Stomach (tissue), 8 donors: ENCODE measurements at regions not wholly inside any gene's neighbourhood (a gene's known extent, or its start where the extent isn't known, plus 50 kb on each side); places are given as distances from the start of the nearest gene placed in this dataset.

ENCODE experiments used
- DNase-seq, 2 donors: peaks; one replicate each; pipeline versions ENCODE4 v3.0.0 to v3.0.0-alpha.2; 2013 to 2019
- H3K27ac ChIP-seq, 5 donors: fragments of 200-600 bp in 4 of 5; sonication (generic) in 4 of 5; one replicate each; pipeline ENCODE4 v1.5.1; 2013 to 2019; ENCODE audit warnings: mild to moderate bottlenecking in 1 of 5, moderate library complexity in 1 of 5
- H3K27me3 ChIP-seq, 3 donors: fragments of 200-600 bp; sonication (generic); one replicate each; pipeline ENCODE4 v1.5.1; 2017 to 2019; ENCODE audit warnings: mixed run types in 1 of 3
- H3K36me3 ChIP-seq, 4 donors: fragments of 200-600 bp; sonication (generic); 1 replicate in 3 of 4; 2 replicates in 1 of 4; pipeline ENCODE4 v1.5.1; 2016 to 2019
- H3K4me1 ChIP-seq, 4 donors: fragments of 200-600 bp; sonication (generic); one replicate each; pipeline ENCODE4 v1.5.1; 2016 to 2019
- H3K4me3 ChIP-seq, 4 donors: fragments of 200-600 bp; sonication (generic) in 3 of 4; one replicate each; pipeline ENCODE4 v1.5.1; 2016 to 2019; ENCODE audit warnings: mild to moderate bottlenecking in 1 of 4
- H3K9me3 ChIP-seq, 4 donors: fragments of 200-600 bp; sonication (generic); one replicate each; pipeline ENCODE4 v1.5.1; 2016 to 2019
- EP300 ChIP-seq: sonication (generic); formaldehyde crosslinking; IDR thresholded peaks from one replicate; pipeline ENCODE4 v1.6.1; 2017; ENCODE audit warnings: antibody characterized with exemption
- POLR2A ChIP-seq, 4 donors: fragments of 450-650 bp; IDR thresholded peaks; one replicate each; pipeline ENCODE4 v1.6.1; 2016; ENCODE audit warnings: antibody characterized with exemption in 4 of 4, control low read depth in 2 of 4, mild to moderate bottlenecking in 1 of 4, moderate library complexity in 1 of 4
- POLR2AphosphoS5 ChIP-seq, 3 donors: sonication (generic); formaldehyde crosslinking; IDR thresholded peaks; one replicate each; pipeline ENCODE4 v1.6.1; 2016; ENCODE audit warnings: antibody characterized with exemption in 3 of 3
- WGBS, 5 donors: extraction: QIAGEN DNeasy Blood & Tissue Kit in 3 of 5; methylation state at CpG; one replicate each; pipeline versions ENCODE4 v1.1.5 to v1.1.7; 2013 to 2018; 5-methylcytosine and 5-hydroxymethylcytosine counted together
- intact Hi-C: fragments of 100-400 bp; cut with DNase I; formaldehyde crosslinking; loops from one replicate; pipeline ENCODE4 v1.15.1; 2023; ENCODE audit warnings: low total_unique reads
- TF ChIP-seq, protein P1 (sequence below), 7 experiments: fragments of 450-650 bp in 4 of 7; fragments of 200-600 bp in 3 of 7; sonication (generic) in 3 of 7; IDR thresholded peaks; one replicate each; pipeline ENCODE4 v1.5.1; 2016 to 2019; ENCODE audit warnings: antibody characterized with exemption in 7 of 7, control low read depth in 2 of 7, mild to moderate bottlenecking in 1 of 7
- donor health status: healthy with polysubstance abuse.
- donor health status: Bipolar disorder and iron deficiency.
- donor health status: healthy.

DNA sequence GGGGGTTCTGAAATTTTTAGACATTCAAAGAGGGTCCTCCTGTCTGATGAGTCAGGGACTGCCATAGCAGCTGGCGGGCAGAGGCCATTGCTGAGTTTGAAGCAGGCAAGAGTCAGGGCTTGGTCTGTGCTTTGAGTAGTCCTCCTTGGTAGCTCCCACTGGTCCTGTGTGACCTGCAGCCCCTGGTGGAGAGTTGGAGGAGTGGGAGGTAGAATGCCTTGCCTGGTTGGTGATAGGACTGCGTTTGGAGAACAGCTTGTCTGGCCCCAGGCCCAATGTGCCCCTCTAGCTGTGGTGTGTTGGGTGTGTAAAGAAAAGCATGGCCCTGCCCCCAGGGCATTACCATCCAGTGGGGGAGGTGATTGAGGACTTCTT, 116.7 kb downstream of the BEGAIN start:
- TF ChIP-seq POLR2A (IDR thresholded peaks at IDR 0.05) (no peak), POLR2AphosphoS5 (IDR thresholded peaks at IDR 0.05) (no peak), EP300 (no peak)
- TF ChIP-seq, protein P1, sequence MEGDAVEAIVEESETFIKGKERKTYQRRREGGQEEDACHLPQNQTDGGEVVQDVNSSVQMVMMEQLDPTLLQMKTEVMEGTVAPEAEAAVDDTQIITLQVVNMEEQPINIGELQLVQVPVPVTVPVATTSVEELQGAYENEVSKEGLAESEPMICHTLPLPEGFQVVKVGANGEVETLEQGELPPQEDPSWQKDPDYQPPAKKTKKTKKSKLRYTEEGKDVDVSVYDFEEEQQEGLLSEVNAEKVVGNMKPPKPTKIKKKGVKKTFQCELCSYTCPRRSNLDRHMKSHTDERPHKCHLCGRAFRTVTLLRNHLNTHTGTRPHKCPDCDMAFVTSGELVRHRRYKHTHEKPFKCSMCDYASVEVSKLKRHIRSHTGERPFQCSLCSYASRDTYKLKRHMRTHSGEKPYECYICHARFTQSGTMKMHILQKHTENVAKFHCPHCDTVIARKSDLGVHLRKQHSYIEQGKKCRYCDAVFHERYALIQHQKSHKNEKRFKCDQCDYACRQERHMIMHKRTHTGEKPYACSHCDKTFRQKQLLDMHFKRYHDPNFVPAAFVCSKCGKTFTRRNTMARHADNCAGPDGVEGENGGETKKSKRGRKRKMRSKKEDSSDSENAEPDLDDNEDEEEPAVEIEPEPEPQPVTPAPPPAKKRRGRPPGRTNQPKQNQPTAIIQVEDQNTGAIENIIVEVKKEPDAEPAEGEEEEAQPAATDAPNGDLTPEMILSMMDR (IDR thresholded peaks at IDR 0.05): no peak
- WGBS, 5 donors: 67 to 100% (median 86%) methylated on average over 2 of the region's 2 CpGs

GRCh38 chr14:100471441-100472093, 115.7 kb downstream of the BEGAIN start:
- DNase-seq: no peak
- Histone ChIP-seq H3K36me3 (peaks cover 0 to 40% (median 32%) of the 10 kb centered on the region in 4 donors), H3K27ac (no peak overlapping the region), H3K4me1 (no peaks in the 10 kb centered on the region), H3K27me3 (no peaks in the 10 kb centered on the region), H3K9me3 (no peaks in the 10 kb centered on the region), H3K4me3 (no peak overlapping the region)
- 76 to 85% (median 80%) methylated on average over 14 to 16 of the region's 16 CpGs for WGBS, 5 donors
- TF ChIP-seq, protein P1 (IDR thresholded peaks at IDR 0.05): no peak
- TF ChIP-seq POLR2A (IDR thresholded peaks at IDR 0.05) (no peak), POLR2AphosphoS5 (IDR thresholded peaks at IDR 0.05) (no peak), EP300 (no peak)
- intact Hi-C loops: no loop called here

More for the DNA sequence above, 116.7 kb downstream of the BEGAIN start:
- Histone ChIP-seq H3K4me3 (no peak overlapping the region), H3K27ac (no peak overlapping the region), H3K9me3 (no peaks in the 10 kb centered on the region), H3K36me3 (peaks cover 0 to 43% (median 32%) of the 10 kb centered on the region in 4 donors), H3K4me1 (no peaks in the 10 kb centered on the region), H3K27me3 (no peaks in the 10 kb centered on the region)
- DNase-seq: no peak
- intact Hi-C loops: no loop called here

DNA sequence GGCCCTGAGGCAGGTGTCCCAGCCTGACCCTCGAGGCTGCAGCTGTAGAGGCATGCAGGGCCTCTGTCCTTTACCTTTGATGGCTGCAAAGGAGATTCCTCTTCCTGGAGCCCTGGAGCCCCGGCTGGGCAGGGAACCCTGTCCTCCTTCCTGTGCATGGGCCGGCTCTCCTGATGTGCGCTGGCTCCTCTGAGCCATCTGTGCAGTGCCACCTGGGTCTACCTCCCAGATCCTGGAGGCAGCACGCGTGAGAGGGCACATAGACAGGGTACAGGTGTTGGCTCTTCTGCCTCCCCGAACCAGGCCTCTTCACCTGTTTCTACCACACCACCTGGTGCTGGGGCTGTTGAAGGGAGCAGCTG, 115.1 kb downstream of the BEGAIN start:
- 73 to 84% (median 80%) methylated on average over 6 to 7 of the region's 7 CpGs for WGBS, 5 donors
- H3K4me1 ChIP-seq: no peaks in the 10 kb centered on the region
- no peaks in the 10 kb centered on the region for H3K9me3 ChIP-seq
- intact Hi-C loops: no loop called here
- DNase-seq: no peak
- peaks cover 0 to 37% (median 32%) of the 10 kb centered on the region in 4 donors for H3K36me3 ChIP-seq
- H3K27ac ChIP-seq: no peak overlapping the region
- H3K4me3 ChIP-seq: no peak overlapping the region
- no peaks in the 10 kb centered on the region for H3K27me3 ChIP-seq
- TF ChIP-seq POLR2A (IDR thresholded peaks at IDR 0.05): no peak
- TF ChIP-seq, protein P1 (IDR thresholded peaks at IDR 0.05): no peak
- TF ChIP-seq POLR2AphosphoS5 (IDR thresholded peaks at IDR 0.05): no peak
- TF ChIP-seq EP300: no peak

GRCh38 chr14:100472491-100472890, 114.7 kb downstream of the BEGAIN start:
- Histone ChIP-seq H3K4me1 (no peaks in the 10 kb centered on the region), H3K27ac (no peak overlapping the region), H3K27me3 (no peaks in the 10 kb centered on the region), H3K4me3 (no peak overlapping the region), H3K9me3 (no peaks in the 10 kb centered on the region), H3K36me3 (peaks cover 0 to 37% (median 32%) of the 10 kb centered on the region in 4 donors)
- intact Hi-C loops: no loop called here
- no peak for DNase-seq
- 90 to 99% (median 96%) methylated on average over 2 to 7 of the region's 7 CpGs for WGBS, 5 donors
- no peak for TF ChIP-seq POLR2AphosphoS5 (IDR thresholded peaks at IDR 0.05)
- TF ChIP-seq POLR2A (IDR thresholded peaks at IDR 0.05): no peak
- no peak for TF ChIP-seq EP300
- TF ChIP-seq, protein P1 (IDR thresholded peaks at IDR 0.05): no peak
